HG03196 (cell line): ENCODE measurements at regions not wholly inside any gene's neighbourhood (a gene's known extent, or its start where the extent isn't known, plus 50 kb on each side); places are given as distances from the start of the nearest gene placed in this dataset.

ENCODE experiments used
- ATAC-seq: cut with Tn5 transposase; IDR thresholded peaks from one replicate; pipeline ENCODE4 v1.9.1; 2021; ENCODE audit not compliant: unreplicated experiment

DNA sequence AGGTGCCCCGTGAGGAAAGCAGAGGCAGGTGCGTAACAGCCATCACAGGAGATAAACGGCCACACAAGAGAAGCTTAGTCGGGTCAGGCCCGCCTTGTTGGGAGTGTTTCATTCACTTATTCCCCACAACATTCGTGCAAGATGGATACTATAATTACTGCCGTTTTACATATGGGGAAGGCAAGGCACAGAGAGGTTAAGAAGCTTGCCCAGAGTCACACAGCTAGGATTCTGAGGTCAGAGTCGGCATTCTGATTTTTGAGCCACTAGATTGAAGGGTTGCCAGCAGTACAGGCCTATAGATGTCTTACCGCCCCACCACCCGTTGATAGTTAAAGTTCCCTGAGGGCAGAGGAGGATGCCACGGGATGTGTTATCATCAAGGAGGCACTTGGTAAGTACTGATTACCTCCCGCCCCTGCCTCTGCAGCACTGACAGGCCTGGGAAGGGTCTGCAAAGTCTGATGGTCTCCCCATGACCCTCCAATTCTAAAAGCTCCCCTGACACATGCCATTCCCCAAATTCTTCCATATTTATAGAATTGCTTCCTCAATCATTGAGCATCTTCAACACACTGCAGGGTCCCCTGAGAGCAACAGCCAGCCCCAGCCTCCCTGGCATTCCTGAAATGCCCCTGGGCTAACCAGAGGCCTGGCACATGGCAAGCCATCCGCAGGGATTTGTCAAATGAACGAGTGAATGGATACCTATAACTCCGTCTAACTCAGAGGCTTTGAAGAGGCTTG is 74.7 kb upstream of the CLDN14 start:
- no peak for ATAC-seq

GRCh38 chr21:36555199-36555800 is 75.4 kb upstream of the CLDN14 start:
- no peak for ATAC-seq

GRCh38 chr21:36557316-36557715 is 77.4 kb upstream of the CLDN14 start:
- no peak for ATAC-seq

DNA sequence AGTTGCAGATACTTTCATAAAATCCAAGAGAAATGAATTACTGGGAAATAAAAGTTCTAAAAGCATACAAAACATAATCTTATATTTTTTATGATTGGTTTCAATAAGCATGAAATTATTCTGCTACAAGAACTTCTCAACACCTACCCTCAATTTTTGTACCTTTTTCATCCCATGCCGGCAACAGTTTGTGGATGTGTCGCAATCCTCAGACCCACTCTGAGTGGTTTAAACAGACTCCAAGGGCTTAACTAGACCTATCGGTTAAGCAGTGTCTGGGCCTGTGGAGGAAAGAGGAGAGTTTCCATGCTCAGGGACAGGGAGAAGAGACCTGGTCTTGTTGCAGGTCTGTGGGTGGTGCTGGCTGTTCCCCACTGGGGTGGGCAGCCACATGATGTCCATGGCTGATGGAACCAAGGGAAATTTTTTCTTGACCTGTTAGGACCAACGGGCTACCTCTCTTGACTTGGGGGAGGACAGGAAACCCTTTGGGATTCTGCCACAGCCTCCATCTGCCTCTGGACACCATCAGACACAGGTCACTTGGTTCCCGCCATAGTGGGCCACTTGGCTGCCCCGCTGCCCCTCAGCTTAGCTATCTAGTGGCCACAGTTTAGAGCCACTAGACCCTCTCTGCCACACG is 81.1 kb upstream of the CLDN14 start:
- ATAC-seq: no peak

GRCh38 chr21:36563341-36563926 is 83.5 kb upstream of the CLDN14 start:
- ATAC-seq: no peak

GRCh38 chr21:36564647-36565046 is 84.7 kb upstream of the CLDN14 start:
- ATAC-seq: no peak

- no peak for ATAC-seq
These were observed 85.6 kb upstream of the CLDN14 start for GRCh38 chr21:36565540-36565939.

DNA sequence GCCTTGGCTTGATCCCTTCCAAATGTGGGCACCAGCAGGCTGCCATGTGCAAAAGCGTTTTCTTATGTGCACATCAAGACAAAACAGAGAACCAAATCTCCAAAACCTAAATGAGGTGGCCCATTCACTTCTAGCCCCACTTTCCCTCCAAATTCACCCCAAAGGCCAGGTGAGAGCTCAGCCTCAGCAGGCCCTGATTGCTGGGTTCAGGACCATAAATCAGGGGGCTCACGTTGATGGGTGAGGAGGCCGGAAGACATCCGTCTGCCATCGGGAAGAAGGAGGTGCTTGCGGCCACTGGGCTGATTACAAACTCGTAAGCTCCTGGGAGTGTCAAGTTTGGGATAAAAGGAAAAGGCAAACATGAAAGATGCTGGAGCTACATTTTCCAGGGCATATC is 86.7 kb upstream of the CLDN14 start:
- no peak for ATAC-seq

- ATAC-seq: no peak
These were observed 87.4 kb upstream of the CLDN14 start for GRCh38 chr21:36567216-36567885.

- ATAC-seq: no peak
These were observed 89.6 kb upstream of the CLDN14 start for GRCh38 chr21:36569511-36569910.

DNA sequence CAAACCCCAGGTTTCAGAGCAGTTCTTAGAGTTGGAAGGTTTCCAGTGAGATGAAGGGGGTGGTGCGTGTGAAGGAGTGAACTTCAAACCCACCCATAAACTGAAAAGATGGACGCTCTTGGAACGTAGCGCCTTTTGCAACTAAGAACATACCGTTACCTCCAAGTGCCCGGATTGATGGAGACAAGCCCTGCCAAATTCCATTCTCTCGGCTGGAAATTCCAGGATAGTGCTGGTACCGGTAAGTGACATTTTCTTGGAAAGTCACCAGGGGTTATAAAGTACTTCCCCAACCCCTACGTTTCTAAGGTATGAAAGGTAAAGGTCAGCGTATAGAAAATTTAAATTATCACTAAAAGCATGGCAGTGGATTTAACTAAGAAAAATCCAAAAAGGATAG is 91.6 kb upstream of the CLDN14 start:
- no peak for ATAC-seq

DNA sequence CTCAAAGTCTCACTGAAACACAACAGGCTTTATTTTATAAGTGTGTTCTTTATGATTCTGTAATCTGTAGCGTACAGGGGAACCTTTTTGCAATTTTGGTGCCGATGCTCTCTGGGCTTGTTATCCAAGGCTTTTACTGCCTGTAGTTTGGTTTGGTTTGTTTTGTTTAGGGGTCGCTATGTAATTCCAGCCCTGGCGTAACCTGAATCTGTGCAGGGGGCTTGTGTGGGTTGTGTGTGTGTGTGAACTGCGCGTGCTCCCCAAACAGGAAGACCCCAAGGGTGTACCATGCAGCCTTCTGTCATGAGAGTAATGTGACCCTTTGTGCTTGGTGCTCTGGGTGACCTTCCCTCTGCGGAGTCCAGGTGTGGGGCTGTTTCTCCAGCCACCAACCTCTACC is 92.1 kb upstream of the CLDN14 start:
- ATAC-seq: no peak

GRCh38 chr21:36575306-36575705 is 95.4 kb upstream of the CLDN14 start:
- ATAC-seq: no peak

DNA sequence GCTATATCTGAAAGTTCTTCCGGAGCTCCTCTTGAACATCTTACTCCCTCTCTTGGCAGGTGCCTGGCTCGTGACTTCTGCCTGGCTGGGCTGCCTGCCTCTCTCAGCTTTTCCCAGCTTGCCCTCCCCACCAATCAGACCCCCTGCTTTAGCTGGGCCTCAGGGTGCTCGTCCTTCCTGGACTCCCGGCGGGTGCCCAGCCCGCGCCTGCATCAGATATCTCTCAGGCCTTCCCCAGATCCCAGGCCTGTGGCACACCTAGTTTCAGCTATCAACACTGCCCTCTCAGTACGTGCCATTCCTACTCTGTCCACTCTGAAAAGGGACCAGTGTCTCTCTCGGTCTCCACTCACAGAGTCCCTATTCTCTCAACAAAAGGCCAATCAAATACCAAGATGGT is 96.5 kb upstream of the CLDN14 start:
- ATAC-seq: no peak

- ATAC-seq: no peak
These were observed 100.0 kb upstream of the CLDN14 start for GRCh38 chr21:36579898-36580297.

GRCh38 chr21:36582271-36582670 is 102.3 kb upstream of the CLDN14 start:
- ATAC-seq: no peak

DNA sequence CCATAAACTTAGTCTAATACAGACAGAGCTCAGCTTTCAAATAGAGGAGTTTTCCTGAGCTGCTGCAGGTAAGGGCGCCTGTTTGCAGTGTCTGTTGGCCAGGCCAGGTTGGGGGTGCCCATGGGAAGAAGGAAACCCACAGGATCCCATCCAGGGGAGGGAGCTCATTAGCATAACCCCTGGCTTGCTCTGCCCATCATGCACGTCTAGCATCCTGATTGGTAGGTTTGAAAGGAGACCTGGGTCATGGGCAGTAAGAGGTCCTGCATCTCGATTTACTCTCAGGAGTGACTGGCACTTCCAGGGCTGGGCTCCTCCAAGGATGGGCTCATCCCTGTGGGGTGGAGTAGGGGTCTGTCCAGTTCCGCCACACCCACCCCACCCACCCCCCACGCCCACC is 103.7 kb upstream of the CLDN14 start:
- no peak for ATAC-seq

DNA sequence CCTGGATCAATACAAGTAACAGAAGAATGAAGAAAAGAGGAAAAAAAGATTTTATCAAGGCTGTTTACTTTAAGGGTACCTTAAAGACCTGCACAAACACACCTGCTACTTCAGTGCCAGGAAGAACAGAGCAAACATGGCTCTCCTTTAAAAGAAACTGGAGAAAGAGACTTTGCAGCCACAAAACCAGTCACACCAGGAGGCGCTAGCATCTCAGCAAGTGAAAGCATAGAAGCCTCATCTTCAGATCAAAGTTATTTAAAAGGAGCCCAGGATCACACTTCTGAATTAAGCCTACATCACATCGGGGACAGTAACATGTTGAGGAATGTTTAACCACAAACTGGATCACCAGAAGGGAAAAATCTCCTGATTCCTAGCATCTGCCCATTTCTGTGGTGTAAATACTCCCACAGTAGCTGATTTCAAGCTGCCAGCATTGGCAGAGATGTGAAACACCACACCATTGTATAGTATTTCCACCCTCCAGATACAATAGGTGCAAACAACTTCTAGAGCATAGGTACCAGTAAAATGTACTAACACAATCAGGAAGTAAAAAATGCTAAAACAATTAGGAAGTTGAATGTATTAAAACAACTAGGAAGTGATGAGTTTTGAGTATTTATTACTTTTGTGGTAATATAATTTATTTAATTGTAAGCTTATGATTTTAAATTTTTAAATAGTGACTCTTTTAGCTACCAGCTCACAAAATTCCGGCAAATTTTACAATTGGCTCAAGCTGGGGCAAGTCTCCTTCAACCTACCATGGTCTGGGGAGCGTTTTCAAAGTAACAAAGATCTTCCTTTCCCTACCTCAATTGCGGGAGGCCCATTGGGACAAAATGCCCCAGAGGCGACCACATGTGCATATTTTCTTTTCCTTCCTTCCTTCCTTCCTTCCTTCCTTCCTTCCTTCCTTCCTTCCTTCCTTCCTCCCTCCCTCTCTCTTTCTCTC is 105.3 kb upstream of the CLDN14 start:
- ATAC-seq: no peak

GRCh38 chr21:36587388-36587787 is 107.5 kb upstream of the CLDN14 start:
- no peak for ATAC-seq

DNA sequence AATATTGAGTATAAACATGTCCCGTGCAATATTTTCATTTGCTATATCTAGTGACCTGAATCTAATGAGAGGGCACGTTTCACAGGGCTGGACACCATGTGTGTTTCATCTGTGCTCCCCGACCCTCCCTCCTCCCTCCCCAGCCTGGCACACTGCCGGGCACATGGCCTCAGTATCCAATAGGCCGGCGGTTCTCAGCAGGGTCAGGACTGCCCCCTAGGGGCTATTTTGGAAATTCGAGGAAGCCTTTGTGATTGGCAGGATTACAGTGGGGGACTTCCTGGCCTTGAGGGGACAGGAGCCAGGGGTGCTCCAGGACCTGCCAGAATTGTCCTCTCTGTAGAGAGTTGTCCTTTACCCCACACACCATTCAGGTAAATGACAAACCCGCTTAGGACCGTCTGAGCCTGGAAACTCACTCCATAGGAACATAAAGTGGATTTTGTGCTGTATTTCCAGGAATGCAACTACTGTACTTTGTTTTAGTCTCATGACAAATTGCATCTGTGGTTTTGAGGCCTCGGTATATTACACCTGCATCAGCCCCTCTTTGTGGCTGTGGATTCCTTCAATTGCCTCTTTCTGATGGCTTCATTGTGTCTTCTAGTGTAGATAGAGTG is 109.5 kb upstream of the SIM2 start:
- ATAC-seq: no peak
